Neutrophil (primary cell): ENCODE measurements at regions not wholly inside any gene's neighbourhood (a gene's known extent, or its start where the extent isn't known, plus 50 kb on each side); places are given as distances from the start of the nearest gene placed in this dataset.

Experiments used
- H3K27ac ChIP-seq: fragments of 200-600 bp; sonication (generic); 2 replicates; pipeline ENCODE4 v1.5.1; 2016; ENCODE audit warnings: mild to moderate bottlenecking, moderate library complexity
- H3K27me3 ChIP-seq: fragments of 200-600 bp; sonication (generic); 2 replicates; pipeline ENCODE4 v1.6.0; 2016; ENCODE audit warnings: mild to moderate bottlenecking
- H3K36me3 ChIP-seq: fragments of 200-600 bp; sonication (generic); 2 replicates; pipeline ENCODE4 v1.5.1; 2017
- H3K4me1 ChIP-seq, 2 experiments: fragments of 200-600 bp in 1 of 2; sonication (generic) in 1 of 2; 1 replicate in 1 of 2; 2 replicates in 1 of 2; pipeline versions ENCODE4 v1.5.1 to v1.6.1; 2013 to 2016; ENCODE audit warnings: low read depth in 1 of 2, low read length in 1 of 2, mild to moderate bottlenecking in 1 of 2, moderate library complexity in 1 of 2; ENCODE audit not compliant: control insufficient read depth in 1 of 2, insufficient read depth in 1 of 2
- H3K4me3 ChIP-seq, 2 experiments: fragments of 200-600 bp in 1 of 2; sonication (generic) in 1 of 2; 1 replicate in 1 of 2; 2 replicates in 1 of 2; pipeline ENCODE4 v1.5.1; 2013 to 2016; ENCODE audit warnings: low read depth in 1 of 2, low read length in 1 of 2, mild to moderate bottlenecking in 1 of 2, moderate library complexity in 1 of 2
- H3K9me3 ChIP-seq: fragments of 200-600 bp; sonication (generic); 2 replicates; pipeline ENCODE4 v1.5.1; 2016
- TF ChIP-seq, protein P1 (sequence below): fragments of 200-600 bp; sonication (generic); IDR thresholded peaks from 2 replicates; pipeline ENCODE4 v1.5.1; 2016; ENCODE audit warnings: antibody characterized with exemption

DNA sequence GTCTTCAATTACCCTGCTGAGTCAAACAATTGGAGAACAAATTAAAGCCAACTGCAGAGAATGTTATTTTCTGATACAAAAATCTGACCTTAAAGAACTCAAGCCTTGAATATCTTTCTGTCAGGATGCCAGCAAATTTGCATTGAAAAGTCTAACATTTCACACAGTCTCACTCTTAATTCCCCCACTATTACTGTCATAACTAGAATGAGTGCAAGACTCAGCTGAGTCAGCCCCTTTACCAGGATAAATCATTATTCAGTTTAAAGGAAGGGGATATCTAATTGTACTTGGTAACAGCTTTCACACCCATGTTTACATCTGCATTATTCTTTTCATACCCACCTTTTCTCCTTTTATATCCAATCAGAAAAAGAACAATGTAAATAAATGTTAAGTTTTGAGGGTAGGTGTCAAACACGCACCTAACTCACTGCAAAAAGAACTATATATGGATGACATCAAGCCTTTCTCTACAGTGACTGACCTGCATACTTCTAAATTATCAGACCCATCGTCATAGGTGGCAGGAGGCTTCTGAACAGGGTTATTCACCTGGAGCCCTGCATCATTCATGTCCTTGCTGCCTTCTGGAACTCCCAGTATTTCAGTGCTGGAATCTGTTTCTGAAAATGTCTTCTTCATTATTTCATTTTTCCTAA, 117.4 kb downstream of the TMA16 start:
- H3K4me3 ChIP-seq: no peak overlapping the region
- H3K4me1 ChIP-seq: peaks cover 0 to 3% of the 10 kb centered on the region in 2 experiments
- no peaks in the 10 kb centered on the region for H3K27me3 ChIP-seq
- H3K27ac ChIP-seq: no peak overlapping the region
- TF ChIP-seq, protein P1, sequence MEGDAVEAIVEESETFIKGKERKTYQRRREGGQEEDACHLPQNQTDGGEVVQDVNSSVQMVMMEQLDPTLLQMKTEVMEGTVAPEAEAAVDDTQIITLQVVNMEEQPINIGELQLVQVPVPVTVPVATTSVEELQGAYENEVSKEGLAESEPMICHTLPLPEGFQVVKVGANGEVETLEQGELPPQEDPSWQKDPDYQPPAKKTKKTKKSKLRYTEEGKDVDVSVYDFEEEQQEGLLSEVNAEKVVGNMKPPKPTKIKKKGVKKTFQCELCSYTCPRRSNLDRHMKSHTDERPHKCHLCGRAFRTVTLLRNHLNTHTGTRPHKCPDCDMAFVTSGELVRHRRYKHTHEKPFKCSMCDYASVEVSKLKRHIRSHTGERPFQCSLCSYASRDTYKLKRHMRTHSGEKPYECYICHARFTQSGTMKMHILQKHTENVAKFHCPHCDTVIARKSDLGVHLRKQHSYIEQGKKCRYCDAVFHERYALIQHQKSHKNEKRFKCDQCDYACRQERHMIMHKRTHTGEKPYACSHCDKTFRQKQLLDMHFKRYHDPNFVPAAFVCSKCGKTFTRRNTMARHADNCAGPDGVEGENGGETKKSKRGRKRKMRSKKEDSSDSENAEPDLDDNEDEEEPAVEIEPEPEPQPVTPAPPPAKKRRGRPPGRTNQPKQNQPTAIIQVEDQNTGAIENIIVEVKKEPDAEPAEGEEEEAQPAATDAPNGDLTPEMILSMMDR: no peak
- H3K9me3 ChIP-seq: no peaks in the 10 kb centered on the region
- no peaks in the 10 kb centered on the region for H3K36me3 ChIP-seq

DNA sequence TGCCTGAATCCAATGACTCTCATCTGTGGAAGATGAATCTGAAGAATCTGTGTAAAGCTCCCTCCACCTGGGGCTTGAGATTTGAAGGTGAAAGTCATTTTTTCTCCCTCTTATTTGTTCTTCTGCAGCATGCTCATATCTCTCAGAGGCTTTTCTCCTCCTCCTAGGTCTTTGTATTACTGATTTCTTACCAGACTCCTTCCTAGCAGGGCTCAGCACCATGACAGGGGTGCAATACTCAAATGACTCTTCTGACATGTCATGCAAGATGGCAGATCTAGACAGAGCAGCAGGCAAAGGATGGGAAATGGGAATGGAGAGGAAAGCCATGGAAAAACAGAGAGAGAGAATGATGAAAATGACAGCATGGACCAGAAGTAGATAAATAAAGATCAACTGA, 118.3 kb downstream of the TMA16 start:
- Histone ChIP-seq H3K4me3 (no peak overlapping the region), H3K36me3 (no peaks in the 10 kb centered on the region), H3K4me1 (peaks cover 0 to 3% of the 10 kb centered on the region in 2 experiments), H3K27ac (no peak overlapping the region), H3K9me3 (no peaks in the 10 kb centered on the region), H3K27me3 (no peaks in the 10 kb centered on the region)
- TF ChIP-seq, protein P1: no peak

DNA sequence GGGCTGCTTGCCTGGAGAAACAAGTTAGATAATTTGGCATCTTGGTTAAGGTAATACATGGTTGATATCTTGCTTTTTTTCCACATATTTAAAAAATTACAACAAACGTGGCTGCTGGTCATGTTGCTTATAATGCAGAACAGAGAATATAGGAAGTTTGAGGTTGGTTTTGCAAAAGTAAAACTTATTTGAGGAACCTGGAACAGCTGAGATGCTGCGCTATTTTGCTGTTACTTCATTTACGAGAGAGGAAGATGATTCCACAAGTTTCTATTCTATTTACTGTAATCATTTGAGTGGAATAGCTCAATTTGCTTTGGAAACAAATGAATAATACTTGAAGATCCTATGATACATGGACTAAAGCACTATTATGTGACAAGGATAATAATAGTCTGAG, 118.9 kb downstream of the TMA16 start:
- Histone ChIP-seq H3K9me3 (no peaks in the 10 kb centered on the region), H3K27me3 (no peaks in the 10 kb centered on the region), H3K27ac (no peak overlapping the region), H3K4me3 (no peak overlapping the region), H3K36me3 (no peaks in the 10 kb centered on the region), H3K4me1 (peaks cover 0 to 3% of the 10 kb centered on the region in 2 experiments)
- TF ChIP-seq, protein P1: no peak

DNA sequence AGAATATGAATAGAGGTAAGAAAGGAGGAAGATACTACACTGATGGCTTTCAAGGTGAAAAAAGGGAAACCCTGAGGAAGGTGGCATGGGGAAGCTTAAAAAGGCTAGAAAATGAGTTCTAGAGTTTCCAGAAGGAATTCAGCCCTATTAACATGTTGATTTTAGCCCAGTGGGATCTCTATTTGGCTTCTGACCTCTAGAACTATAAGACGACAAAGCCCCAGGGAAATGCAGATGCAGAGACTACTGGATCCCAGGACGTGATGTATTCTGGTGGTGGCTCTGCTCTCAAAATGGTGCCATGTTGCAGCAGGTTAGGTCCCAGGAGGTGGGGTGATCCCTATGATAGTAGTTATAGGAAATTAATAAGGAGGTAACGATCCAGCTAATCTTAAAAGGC, 120.4 kb downstream of the TMA16 start:
- Histone ChIP-seq H3K27me3 (no peaks in the 10 kb centered on the region), H3K36me3 (no peaks in the 10 kb centered on the region), H3K9me3 (no peaks in the 10 kb centered on the region), H3K4me3 (no peak overlapping the region), H3K27ac (no peak overlapping the region), H3K4me1 (peaks cover 0 to 3% of the 10 kb centered on the region in 2 experiments)
- TF ChIP-seq, protein P1: no peak

DNA sequence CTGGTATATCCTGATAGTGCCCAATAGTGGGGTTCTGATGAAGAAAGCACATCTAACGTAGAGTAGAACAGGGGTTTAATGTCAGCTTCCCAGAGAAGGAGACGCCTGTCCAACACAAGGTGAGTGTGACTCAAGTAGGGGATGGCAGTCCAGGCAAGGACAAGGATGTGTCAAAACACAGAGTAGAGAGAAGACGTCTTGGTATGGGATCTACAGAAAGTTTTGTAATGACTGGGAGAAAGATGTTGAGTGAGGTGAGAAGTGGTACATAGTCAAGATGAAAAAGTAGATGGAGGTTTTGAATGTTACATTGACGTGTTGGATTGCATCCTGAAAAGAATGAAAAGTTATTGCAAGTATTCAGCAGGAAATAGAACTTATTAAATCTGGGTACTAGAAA, 124.4 kb downstream of the TMA16 start:
- H3K4me3 ChIP-seq: no peak overlapping the region
- H3K36me3 ChIP-seq: no peaks in the 10 kb centered on the region
- TF ChIP-seq, protein P1: no peak
- no peaks in the 10 kb centered on the region for H3K9me3 ChIP-seq
- no peak overlapping the region for H3K27ac ChIP-seq
- no peaks in the 10 kb centered on the region for H3K4me1 ChIP-seq
- H3K27me3 ChIP-seq: no peaks in the 10 kb centered on the region
